GM21825 (cell line): ENCODE measurements at regions not wholly inside any gene's neighbourhood (a gene's known extent, or its start where the extent isn't known, plus 50 kb on each side); places are given as distances from the start of the nearest gene placed in this dataset.

Experiments
- ATAC-seq: cut with Tn5 transposase; IDR thresholded peaks from one replicate; pipeline ENCODE4 v1.9.1; 2021; ENCODE audit warnings: mild to moderate bottlenecking, moderate library complexity; ENCODE audit not compliant: unreplicated experiment

- ATAC-seq: no peak
Observed at GRCh38 chr9:75830303-75830702, 60.2 kb upstream of the PCSK5 start.

DNA sequence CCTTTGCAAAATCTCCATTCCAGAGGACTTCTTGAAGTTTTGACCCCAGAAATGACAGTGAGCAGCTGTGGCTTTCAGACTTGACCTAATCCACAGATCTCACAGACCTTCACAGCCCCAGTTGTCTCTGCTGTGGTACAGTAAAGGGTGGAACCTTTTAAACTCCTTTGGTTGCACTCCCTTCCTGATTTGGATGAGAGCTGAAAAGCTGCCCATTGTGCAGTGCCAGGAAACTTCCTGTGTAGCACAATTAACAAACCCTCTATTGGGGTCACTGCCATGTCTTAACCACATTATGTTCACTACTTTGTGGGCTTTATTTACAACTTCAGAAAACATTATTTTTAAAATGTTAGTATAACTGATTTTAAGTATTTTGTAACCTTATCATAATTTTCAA lies 56.7 kb upstream of the PCSK5 start:
- no peak for ATAC-seq

DNA sequence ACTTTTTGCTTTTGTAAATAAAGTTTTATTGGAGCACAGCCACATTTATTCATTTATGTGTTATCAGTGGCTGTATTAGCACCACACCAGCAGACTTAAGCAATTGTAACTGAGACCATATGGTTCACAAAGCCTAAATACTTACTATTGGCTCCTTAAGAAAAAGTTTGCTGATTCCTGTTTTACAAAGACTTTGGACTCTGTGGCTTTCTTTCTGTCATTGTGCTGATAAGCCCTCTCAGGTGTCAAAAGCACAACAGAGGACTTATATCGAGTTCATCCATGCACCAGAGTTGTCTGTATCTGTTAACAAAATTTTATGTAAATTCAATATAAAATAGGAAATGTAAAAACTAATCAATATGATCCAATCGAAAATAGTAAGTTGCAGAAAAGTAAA lies 55.6 kb upstream of the PCSK5 start:
- no peak for ATAC-seq
